Activated T-helper 1 cell treated with anti-CD3 and anti-CD28 coated beads, Interleukin-2, amount 50 U/mL, for 16 hours (primary cell): ENCODE measurements at regions not wholly inside any gene's neighbourhood (a gene's known extent, or its start where the extent isn't known, plus 50 kb on each side); places are given as distances from the start of the nearest gene placed in this dataset.

Experiments used
- DNase-seq, 2 donors: peaks; one replicate each; pipeline ENCODE4 v3.0.0-alpha.2; 2020; ENCODE audit warnings: low read depth in 1 of 2, low spot score in 1 of 2

- no peak for DNase-seq
Observed at GRCh38 chr9:88326936-88327335, 61.3 kb upstream of the SPIN1 start.

GRCh38 chr9:88326015-88326414 is 62.2 kb upstream of the SPIN1 start:
- DNase-seq, result no peak

- peak; percentile 7 to 17 for DNase-seq
Observed at GRCh38 chr9:88322906-88323566, 65.2 kb upstream of the SPIN1 start.

- no peak for DNase-seq
Observed at GRCh38 chr9:88321764-88322163, 66.5 kb upstream of the SPIN1 start.

DNA sequence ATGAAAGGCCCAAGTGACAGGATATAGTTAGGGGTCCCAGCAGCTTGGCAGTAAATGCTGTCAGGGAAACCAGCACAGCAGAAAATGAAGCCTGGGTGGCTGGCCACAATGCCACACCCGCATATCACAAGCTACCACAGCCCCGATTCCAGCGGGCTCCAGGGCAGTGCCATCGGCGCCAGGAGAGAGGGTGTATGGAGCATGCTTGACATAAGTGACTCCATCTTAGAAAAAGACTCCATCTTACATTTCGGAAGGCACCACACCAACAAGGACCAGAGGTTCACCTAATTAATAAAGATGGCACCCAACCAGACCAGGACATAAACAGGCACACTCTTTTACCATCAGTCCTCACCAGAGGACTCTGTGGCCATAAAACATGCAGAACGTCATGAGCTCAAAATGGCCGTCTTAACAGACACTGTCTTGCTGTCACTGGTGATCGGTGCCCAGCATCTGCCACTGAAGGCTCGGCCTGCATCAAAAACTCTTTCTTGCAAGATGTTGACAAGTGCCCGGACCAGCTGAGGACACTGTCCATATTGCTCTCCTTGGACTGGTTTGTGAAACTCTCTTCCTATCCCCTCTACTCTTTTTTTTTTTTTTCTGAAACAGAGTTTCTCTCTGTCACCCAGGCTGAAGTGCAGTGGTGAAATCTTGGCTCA is 67.4 kb upstream of the SPIN1 start:
- DNase-seq, result no peak

GRCh38 chr9:88319936-88320747 is 68.1 kb upstream of the SPIN1 start:
- no peak for DNase-seq

GRCh38 chr9:88313364-88314220 is 74.7 kb upstream of the SPIN1 start:
- peak in 1 of 2 donors; percentile 11 for DNase-seq

DNA sequence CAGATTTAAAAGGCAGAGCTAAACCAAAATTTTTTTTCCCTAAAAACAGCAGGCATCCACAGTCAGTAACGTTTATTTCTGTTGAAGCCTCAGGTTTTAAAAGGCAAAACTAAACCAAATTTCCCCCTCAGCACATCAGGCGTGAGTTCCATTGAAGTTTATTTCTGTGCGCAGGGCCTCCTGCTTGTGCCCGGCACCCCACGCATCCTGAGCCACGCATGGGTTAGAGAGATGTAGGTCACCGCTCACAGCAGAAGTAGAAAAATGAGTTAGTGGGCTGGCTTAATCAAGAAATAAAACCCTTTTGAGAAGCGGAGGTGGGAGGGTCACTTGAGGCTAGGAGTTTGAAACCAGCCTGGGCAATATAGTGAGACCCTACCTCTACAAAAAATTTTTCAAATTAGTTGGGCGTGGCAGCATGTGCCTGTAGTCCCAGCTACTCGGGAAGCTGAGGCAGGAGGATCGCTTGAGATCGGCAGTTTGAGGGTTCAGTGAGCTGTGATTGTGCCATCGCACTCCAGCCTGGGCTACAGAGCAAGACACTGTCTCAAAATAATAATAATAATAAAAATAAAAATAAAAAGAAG is 75.6 kb upstream of the SPIN1 start:
- DNase-seq, result no peak

DNA sequence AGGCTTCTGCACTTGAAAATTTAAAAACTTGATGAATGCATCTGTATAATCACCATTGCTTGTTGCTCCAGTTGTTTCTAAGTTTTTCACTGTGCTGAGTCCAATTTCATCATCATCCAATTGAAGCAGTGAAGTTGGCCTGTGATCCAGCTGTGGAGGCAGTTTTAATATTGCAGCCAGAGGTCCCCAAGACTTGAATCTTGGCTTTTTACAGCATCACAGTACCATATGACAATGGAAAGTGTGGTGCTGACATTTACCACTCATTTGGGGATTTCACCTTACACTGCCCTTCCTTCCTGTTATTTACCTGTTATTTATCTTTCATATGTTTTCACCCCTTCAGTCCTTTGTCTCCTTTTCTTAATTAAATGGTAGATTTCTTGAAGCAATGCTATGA is 76.2 kb upstream of the SPIN1 start:
- DNase-seq, result no peak

- no peak for DNase-seq
Observed at GRCh38 chr9:88310310-88310980, 77.8 kb upstream of the SPIN1 start.

- no peak for DNase-seq
Observed at GRCh38 chr9:88308831-88309560, 79.2 kb upstream of the SPIN1 start.

- no peak for DNase-seq
Observed at GRCh38 chr9:88307136-88307535, 81.1 kb upstream of the SPIN1 start.

DNA sequence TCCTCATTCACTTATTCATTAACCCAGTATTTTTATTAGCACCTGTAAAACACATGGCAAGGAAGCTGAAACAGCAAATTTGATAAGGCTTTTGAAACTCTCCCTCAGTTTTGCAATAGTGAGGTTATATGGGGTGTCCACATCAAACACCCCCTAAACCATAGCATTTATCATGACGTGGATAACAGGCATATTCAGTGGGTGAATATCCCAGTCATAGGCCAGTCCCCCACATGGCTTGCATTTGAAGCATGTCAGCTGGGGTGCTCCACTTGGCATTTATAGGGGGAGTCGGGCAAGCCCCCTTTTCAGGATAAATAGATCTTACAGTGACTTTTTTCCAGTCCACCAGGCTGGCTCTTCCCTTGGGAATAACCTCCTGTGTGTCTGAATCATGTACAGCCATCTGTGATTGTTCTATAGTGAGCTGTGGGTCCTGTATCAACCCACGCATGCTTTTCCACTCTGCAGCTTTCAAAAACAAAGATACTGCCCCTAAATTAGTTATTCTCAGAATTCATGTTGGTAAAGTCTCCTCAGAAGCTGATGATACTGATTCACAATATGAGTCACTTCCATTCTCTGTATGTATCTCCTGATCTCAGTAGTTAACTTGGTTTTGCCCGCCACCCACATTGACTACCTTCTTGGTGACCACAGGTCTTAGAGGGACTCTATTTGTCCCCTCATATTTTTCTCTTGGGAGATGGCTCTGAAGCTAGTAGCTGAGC is 84.4 kb upstream of the SPIN1 start:
- no peak for DNase-seq

GRCh38 chr9:88302579-88303324 is 85.5 kb upstream of the SPIN1 start:
- no peak for DNase-seq

GRCh38 chr9:88300556-88300955 is 87.7 kb upstream of the SPIN1 start:
- DNase-seq, result no peak

GRCh38 chr9:88291856-88292255 is 96.4 kb upstream of the SPIN1 start:
- DNase-seq, result no peak

- no peak for DNase-seq
Observed at GRCh38 chr9:88291056-88291455, 97.2 kb upstream of the SPIN1 start.

GRCh38 chr9:88289532-88289931 is 98.7 kb upstream of the SPIN1 start:
- DNase-seq, result no peak
